Kidney capillary endothelial cell (primary cell): ENCODE measurements at regions not wholly inside any gene's neighbourhood (a gene's known extent, or its start where the extent isn't known, plus 50 kb on each side); places are given as distances from the start of the nearest gene placed in this dataset.
A peak's percentile ranks its signal among the peaks of the same experiment; 100 is the strongest.

Experiments used
- DNase-seq: peaks from one replicate; pipeline ENCODE4 v3.0.0-alpha.2; 2018; ENCODE audit warnings: low spot score

DNA sequence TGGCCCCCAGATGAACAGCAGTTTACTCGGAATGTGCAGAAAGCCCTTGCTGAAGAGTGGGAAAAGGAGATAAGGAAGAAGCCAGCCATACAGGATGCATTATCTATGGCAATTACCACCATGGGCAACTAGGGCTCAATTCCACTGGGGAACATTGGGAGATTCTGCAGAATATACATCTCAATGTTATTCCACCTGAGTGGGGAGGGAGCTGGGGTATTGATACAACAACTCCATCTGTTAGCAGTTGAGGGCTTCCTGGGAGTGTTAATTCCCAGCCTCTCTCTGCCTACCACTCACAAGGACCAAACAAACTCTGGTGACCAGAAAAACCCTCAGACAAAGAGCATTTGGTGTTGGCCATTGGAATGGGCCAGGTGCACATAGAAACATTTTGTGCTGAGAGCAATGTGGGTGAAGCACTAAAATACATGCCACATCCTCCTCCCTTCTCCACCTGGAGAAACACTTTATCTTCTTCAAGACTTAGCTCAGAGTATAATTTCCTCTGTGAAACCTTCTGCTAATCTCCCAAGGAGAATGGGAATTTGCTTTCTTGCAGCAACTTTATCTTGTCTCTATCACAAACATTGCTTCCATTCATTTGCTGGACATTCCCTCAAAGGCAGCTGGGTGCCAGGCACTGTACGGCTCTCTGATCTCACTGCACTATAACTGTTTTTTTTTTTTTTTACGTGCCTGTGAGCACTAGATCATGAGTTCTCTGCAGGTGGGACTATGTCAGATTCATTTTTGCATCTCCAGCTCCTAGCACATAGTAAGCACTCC lies 292.2 kb downstream of the MN1 start:
- no peak for DNase-seq

DNA sequence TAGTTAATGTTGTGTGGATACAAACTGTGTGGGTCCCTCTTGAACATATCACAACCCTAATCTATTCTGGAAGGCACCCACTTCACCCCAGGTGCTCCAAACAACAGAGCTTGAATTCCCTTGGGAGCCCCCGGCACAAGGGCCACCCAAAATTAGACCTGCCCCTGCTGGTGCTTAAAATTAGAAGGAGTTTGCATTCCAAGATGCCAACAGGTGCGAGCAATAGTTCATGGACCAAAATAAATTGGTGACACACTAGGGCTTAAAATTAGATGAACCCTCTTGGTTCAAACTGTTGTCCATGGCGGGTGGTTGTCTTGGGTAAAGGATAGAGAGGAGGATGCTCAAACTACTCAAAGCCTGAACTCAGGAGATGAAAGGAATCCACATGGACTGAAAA lies 291.5 kb downstream of the MN1 start:
- DNase-seq: no peak

GRCh38 chr22:27512283-27512761 lies 289.2 kb downstream of the MN1 start:
- peak; percentile 74 for DNase-seq

DNA sequence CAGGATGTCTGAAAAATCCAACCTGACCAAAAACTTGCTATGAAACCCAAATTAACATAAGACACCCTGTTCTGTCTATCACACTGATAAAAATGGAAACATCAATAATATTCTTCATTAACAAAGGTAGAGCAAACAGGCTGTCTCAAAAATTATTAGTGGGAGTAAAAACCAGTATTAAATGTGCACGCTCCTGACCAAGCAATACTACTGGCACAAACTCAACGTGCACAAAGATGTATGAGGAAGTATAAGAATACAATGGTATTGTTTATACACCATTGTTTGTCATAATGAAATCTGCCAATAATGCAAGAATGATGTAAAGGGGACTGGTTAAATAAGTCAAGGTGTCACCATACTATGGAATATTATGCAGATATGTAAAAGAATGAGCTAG lies 288.5 kb downstream of the MN1 start:
- DNase-seq: no peak

DNA sequence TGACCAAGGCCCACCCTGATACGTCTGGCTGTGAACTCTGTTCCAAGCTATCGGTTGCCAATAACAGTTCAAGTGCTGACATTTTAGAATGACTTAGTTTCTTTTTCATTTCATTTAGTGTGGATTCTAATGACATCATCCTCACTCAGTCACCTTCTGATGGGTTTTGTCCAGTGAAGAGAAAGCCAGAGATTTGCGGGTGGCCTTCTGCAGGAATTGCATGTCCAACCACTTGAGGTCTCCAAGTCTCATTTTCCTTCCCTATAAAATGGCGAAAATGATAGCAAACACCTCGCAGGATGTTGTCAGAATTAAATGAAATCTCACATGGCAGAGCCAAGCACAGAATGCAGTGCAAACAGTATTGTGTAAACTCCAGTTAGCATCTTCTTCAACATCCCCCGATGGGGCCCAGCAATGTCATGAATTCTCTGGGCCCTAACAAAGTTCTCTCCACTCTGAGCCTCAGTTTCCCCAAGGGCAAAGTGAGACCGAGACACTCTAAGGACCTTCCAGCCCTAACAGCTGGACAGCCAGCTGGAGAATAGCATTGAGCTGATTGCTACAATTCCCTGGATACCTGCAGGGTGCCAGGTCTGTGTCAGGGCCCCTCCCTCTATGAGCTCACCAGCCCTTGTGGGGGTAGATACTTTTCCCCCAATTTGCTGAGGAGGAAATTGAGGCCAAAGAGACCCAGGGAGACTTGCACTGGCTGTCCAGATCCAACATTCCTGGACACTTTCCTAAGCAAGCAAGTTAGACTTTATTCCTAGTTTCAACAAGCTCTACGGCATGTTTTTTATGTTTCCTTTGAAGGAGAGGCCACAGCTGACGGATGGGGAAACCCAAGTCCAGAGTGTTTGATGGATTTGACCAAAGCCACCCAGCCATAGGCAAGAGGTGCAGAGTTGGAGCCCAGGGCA lies 286.7 kb downstream of the MN1 start:
- DNase-seq: no peak

GRCh38 chr22:27517361-27518155 lies 284.0 kb downstream of the MN1 start:
- no peak for DNase-seq

- no peak for DNase-seq
Measured at GRCh38 chr22:27518531-27519340, 282.8 kb downstream of the MN1 start.

- no peak for DNase-seq
Measured at GRCh38 chr22:27523711-27524110, 277.8 kb downstream of the MN1 start.

GRCh38 chr22:27525711-27526110 lies 275.8 kb downstream of the MN1 start:
- no peak for DNase-seq

- no peak for DNase-seq
Measured at GRCh38 chr22:27526901-27527300, 274.7 kb downstream of the MN1 start.

GRCh38 chr22:27531782-27532530 lies 269.6 kb downstream of the MN1 start:
- DNase-seq: no peak

- no peak for DNase-seq
Measured at GRCh38 chr22:27533105-27533745, 268.3 kb downstream of the MN1 start.

DNA sequence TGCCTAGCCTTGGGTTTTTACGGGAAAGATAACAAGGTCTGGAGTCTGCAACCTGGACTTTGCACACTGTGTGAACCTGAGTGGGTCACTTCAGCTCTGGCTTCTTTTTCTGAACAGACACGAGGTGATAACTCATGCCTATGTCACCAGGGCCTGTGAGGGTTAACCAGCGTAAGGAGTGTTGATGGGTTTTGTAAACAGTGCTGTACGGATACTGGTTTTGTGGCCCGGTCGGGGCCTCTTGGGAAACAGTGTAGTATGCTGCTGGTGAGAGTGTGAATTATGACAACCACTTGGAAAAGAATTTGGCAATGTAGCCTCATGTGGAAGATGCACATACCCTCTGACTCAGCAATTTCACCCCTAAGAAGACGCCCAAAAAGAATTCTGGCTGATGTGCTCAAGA lies 266.8 kb downstream of the MN1 start:
- DNase-seq: no peak

- no peak for DNase-seq
Measured at GRCh38 chr22:27535452-27535851, 266.1 kb downstream of the MN1 start.

GRCh38 chr22:27537501-27537900 lies 264.1 kb downstream of the MN1 start:
- no peak for DNase-seq

DNA sequence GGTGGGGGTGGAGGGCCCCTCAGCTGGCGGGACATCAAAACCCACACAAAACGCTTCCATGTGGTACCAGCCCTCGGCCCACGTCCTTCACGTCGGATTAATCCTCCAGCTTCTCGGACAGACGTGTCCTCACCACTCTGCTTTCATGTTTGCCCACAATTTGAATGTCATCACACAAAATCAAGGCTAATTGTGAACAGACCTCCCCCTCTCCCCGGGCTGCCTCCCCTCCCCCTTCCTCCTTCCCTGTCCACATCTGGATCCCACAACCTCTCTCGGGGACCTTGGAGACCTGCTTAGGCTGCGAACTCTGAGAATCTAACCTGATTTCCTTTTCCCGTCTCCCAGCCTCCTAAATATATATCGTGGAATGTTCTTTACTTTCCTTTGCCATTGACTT lies 262.9 kb downstream of the MN1 start:
- no peak for DNase-seq

- DNase-seq: no peak
Measured at GRCh38 chr22:27540247-27540646, 261.3 kb downstream of the MN1 start.

GRCh38 chr22:27540656-27541396 lies 260.7 kb downstream of the MN1 start:
- no peak for DNase-seq

GRCh38 chr22:27541836-27542235 lies 259.7 kb downstream of the MN1 start:
- DNase-seq: no peak
